Muscle of leg (tissue), 3 donors: ENCODE measurements at regions not wholly inside any gene's neighbourhood (a gene's known extent, or its start where the extent isn't known, plus 50 kb on each side); places are given as distances from the start of the nearest gene placed in this dataset.

ENCODE experiments used
- DNase-seq: peaks from one replicate; pipeline ENCODE4 v3.0.0; 2013
- H3K27ac ChIP-seq: one replicate; pipeline ENCODE4 v1.5.1; 2013; ENCODE audit warnings: mild to moderate bottlenecking, low read length, control low read depth
- H3K27me3 ChIP-seq: one replicate; pipeline ENCODE4 v1.6.1; 2013; ENCODE audit warnings: low read length; ENCODE audit not compliant: control insufficient read depth, insufficient read depth
- H3K36me3 ChIP-seq: one replicate; pipeline ENCODE4 v1.6.1; 2013; ENCODE audit warnings: low read length; ENCODE audit not compliant: control insufficient read depth, insufficient read depth
- H3K4me1 ChIP-seq: one replicate; pipeline ENCODE4 v1.6.1; 2013; ENCODE audit warnings: low read length; ENCODE audit not compliant: control insufficient read depth, insufficient read depth
- H3K4me3 ChIP-seq: one replicate; pipeline ENCODE4 v1.5.1; 2013; ENCODE audit warnings: low read length, control low read depth
- H3K9me3 ChIP-seq: replicated peaks from 2 replicates; pipeline ENCODE4 v1.6.1; 2013; ENCODE audit warnings: low read depth, low read length; ENCODE audit not compliant: control insufficient read depth
- WGBS: methylation state at CpG from one replicate; pipeline ENCODE4 v1.1.5; 2013; ENCODE audit warnings: missing lambda C conversion rate; ENCODE audit not compliant: insufficient coverage; 5-methylcytosine and 5-hydroxymethylcytosine counted together

GRCh38 chr2:16318474-16319195 is 347.0 kb downstream of the CYRIA start:
- Histone ChIP-seq H3K4me1 (peaks cover 13% of the 10 kb centered on the region), H3K36me3 (no peaks in the 10 kb centered on the region), H3K27me3 (no peaks in the 10 kb centered on the region), H3K9me3 (no peaks in the 10 kb centered on the region), H3K4me3 (no peak overlapping the region), H3K27ac (no peak overlapping the region)
- 62% methylated on average over 2 of the region's 4 CpGs for WGBS
- peak; percentile 18 for DNase-seq

GRCh38 chr2:16318051-16318450 is 347.6 kb downstream of the CYRIA start:
- 75% methylated on average over 4 of the region's 4 CpGs for WGBS
- Histone ChIP-seq H3K4me3 (no peak overlapping the region), H3K27me3 (no peaks in the 10 kb centered on the region), H3K27ac (no peak overlapping the region), H3K9me3 (no peaks in the 10 kb centered on the region), H3K4me1 (peaks cover 13% of the 10 kb centered on the region), H3K36me3 (no peaks in the 10 kb centered on the region)
- DNase-seq: no peak

DNA sequence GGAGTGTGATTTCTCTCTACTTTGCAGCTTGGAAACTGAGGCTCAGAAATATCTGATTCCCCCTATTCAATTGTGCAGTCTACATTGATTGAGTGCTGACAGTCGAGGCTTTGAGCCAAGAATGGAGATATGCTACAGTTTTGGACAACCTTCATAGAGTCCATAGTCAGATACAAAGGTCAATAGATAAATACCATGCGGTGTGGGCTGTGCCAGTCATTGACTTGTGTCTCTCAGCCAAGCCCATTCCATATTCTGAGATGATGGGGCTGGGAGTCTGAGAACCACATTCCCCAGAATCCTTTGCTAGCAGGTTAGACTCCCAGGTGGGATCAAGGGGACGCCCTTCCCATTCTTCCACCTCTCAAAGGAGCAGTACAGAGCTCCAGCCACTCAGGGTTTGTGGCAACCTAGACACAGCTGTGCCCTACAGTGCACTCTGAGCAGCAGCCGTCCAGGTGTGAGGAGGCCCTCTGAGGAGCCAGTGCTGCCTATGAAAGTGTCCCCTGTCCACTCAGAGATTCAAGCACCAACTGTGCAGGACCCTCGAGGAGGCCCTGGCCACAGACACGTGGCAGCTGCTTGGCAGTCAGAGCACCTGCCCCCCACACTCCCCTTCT is 348.3 kb downstream of the CYRIA start:
- Histone ChIP-seq H3K9me3 (no peaks in the 10 kb centered on the region), H3K27me3 (no peaks in the 10 kb centered on the region)

GRCh38 chr2:16316456-16317210 is 349.0 kb downstream of the CYRIA start:
- no peaks in the 10 kb centered on the region for H3K9me3 ChIP-seq

More for the DNA sequence above, 348.3 kb downstream of the CYRIA start:
- Histone ChIP-seq H3K27ac (no peak overlapping the region), H3K36me3 (no peaks in the 10 kb centered on the region), H3K4me3 (no peak overlapping the region), H3K4me1 (peaks cover 13% of the 10 kb centered on the region)
- no peak for DNase-seq
- WGBS: 60% methylated on average over 4 of the region's 6 CpGs

GRCh38 chr2:16315908-16316307 is 349.7 kb downstream of the CYRIA start:
- 51% methylated on average over 7 of the region's 9 CpGs for WGBS

More at GRCh38 chr2:16316456-16317210, 349.0 kb downstream of the CYRIA start:
- Histone ChIP-seq H3K4me3 (no peak overlapping the region), H3K36me3 (no peaks in the 10 kb centered on the region), H3K4me1 (peaks cover 13% of the 10 kb centered on the region), H3K27me3 (no peaks in the 10 kb centered on the region), H3K27ac (no peak overlapping the region)
- 80% methylated on average over 7 of the region's 16 CpGs for WGBS
- DNase-seq: no peak

DNA sequence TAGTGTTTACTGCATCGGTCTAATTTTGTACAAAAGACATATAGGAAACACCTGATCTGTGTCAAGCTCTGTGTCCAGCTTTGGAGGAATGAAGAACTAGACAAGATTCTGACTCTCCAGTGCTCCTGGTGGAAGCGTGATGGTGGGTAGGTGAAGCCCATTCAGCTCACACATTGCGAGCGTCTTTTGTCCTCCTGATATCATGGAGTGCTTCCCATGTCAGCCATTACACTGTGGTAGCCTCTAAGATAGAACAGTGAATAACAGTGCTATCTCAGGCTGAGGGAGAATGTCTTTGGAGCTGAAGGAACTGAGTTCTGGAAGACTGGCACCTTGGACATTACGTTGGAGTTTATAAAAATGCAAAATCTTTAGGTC is 350.2 kb downstream of the CYRIA start:
- Histone ChIP-seq H3K4me1 (peaks cover 13% of the 10 kb centered on the region), H3K4me3 (no peak overlapping the region), H3K27me3 (no peaks in the 10 kb centered on the region), H3K27ac (no peak overlapping the region), H3K36me3 (no peaks in the 10 kb centered on the region), H3K9me3 (no peaks in the 10 kb centered on the region)
- no peak for DNase-seq
- WGBS: 61% methylated on average over 4 of the region's 5 CpGs

More at GRCh38 chr2:16315908-16316307, 349.7 kb downstream of the CYRIA start:
- DNase-seq: no peak
- no peak overlapping the region for H3K4me3 ChIP-seq
- H3K27ac ChIP-seq: no peak overlapping the region
- H3K4me1 ChIP-seq: peaks cover 13% of the 10 kb centered on the region
- H3K36me3 ChIP-seq: no peaks in the 10 kb centered on the region
- no peaks in the 10 kb centered on the region for H3K27me3 ChIP-seq
- no peaks in the 10 kb centered on the region for H3K9me3 ChIP-seq

- Histone ChIP-seq H3K27ac (no peak overlapping the region), H3K4me1 (peaks cover 13% of the 10 kb centered on the region), H3K27me3 (no peaks in the 10 kb centered on the region), H3K9me3 (no peaks in the 10 kb centered on the region), H3K4me3 (no peak overlapping the region), H3K36me3 (no peaks in the 10 kb centered on the region)
- 86% methylated on average over 8 of the region's 8 CpGs for WGBS
- no peak for DNase-seq
These were observed 350.8 kb downstream of the CYRIA start for GRCh38 chr2:16314691-16315457.

DNA sequence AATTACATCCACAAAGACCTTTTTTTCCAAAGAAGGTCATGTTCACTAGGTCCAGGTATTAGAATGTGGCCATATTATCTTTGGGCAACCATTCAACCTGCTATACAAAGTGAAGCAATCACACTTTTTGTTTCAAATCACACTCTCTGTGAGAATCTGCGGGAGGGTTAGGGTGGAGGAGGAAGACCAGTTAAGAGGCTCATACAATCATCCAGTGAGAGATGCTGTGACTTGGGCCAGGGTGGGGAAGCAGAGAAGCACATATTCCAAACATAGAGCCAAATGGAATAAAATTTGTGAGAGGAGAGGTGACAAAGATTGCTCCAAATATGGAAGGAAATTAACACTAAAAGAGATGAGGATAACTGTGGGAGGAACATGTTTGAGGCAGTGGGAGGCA is 351.6 kb downstream of the CYRIA start:
- no peak for DNase-seq
- no peaks in the 10 kb centered on the region for H3K36me3 ChIP-seq
- no CpG with 5 or more reads among the region's 1 CpG for WGBS
- no peaks in the 10 kb centered on the region for H3K9me3 ChIP-seq
- H3K4me3 ChIP-seq: no peak overlapping the region
- peaks cover 9% of the 10 kb centered on the region for H3K4me1 ChIP-seq
- no peaks in the 10 kb centered on the region for H3K27me3 ChIP-seq
- H3K27ac ChIP-seq: no peak overlapping the region

DNA sequence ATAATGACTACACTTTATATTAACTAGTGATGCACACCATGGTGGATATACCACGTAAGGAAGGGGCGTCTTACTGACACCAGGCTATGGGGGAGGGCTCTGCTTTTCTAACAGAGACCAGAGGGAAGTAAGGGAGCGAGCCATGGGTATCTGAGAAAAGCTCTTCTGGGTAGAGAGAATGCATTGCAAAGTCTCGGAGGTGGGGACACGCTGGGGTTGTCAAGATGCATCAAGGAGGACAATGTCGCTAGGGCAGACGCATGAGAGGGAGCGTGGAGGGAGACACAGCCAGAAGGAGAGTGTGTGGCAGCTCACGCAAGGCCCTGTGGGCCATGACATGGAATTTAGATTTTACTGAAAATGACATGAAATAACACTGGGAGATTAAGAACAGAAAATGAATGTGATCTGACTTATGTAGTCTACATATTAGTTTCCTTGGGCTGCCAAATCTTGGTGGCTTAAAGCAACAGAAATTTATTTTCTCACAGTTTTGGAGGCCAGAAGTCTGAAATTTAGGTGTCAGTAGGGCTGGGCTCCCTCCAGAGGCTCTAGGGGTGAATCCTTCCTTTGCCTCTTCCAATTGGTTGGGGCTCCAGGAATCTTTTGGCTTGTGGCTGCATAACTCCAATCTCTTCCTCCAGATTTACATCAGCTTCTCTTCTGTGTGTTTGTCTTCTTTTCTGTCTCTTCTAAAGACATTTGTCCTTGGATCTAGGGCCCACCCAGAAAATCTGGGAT is 352.2 kb downstream of the CYRIA start:
- Histone ChIP-seq H3K4me3 (no peak overlapping the region), H3K9me3 (no peaks in the 10 kb centered on the region), H3K4me1 (peaks cover 3% of the 10 kb centered on the region), H3K36me3 (no peaks in the 10 kb centered on the region), H3K27me3 (no peaks in the 10 kb centered on the region), H3K27ac (no peak overlapping the region)
- no peak for DNase-seq
- WGBS: 87% methylated on average over 8 of the region's 9 CpGs
